Colonic mucosa (tissue), 4 donors: ENCODE measurements at regions not wholly inside any gene's neighbourhood (a gene's known extent, or its start where the extent isn't known, plus 50 kb on each side); places are given as distances from the start of the nearest gene placed in this dataset.

ENCODE experiments used
- DNase-seq: peaks from one replicate; pipeline ENCODE4 v3.0.0-alpha.2; 2020
- H3K27ac ChIP-seq: fragments of 200-600 bp; one replicate; pipeline ENCODE4 v1.8.0; 2021
- H3K27me3 ChIP-seq: fragments of 200-600 bp; one replicate; pipeline ENCODE4 v1.8.0; 2021
- H3K36me3 ChIP-seq: fragments of 200-600 bp; one replicate; pipeline ENCODE4 v1.8.0; 2021
- H3K4me1 ChIP-seq: fragments of 200-600 bp; one replicate; pipeline ENCODE4 v1.8.0; 2021; ENCODE audit warnings: mild to moderate bottlenecking
- H3K4me3 ChIP-seq: fragments of 200-600 bp; one replicate; pipeline ENCODE4 v1.8.0; 2021
- H3K9ac ChIP-seq, 2 donors: one replicate each; pipeline ENCODE4 v1.7.0; 2013; ENCODE audit warnings: control low read depth in 2 of 2, low read depth in 2 of 2, low read length in 2 of 2
- H3K9me3 ChIP-seq: fragments of 200-600 bp; one replicate; pipeline ENCODE4 v1.8.0; 2021
- CTCF ChIP-seq: fragments of 200-600 bp; IDR thresholded peaks from one replicate; pipeline ENCODE4 v1.8.0; 2022; ENCODE audit warnings: antibody characterized with exemption, mild to moderate bottlenecking
- intact Hi-C: fragments of 100-400 bp; cut with DNase I; formaldehyde crosslinking; loops from one replicate; pipeline ENCODE4 v1.14.1; 2022
- donor health status: healthy.
- donor health status: DM: no; HTN: no; CAD: no.
- donor health status: DM: no; HTN: no; CAD: no.

GRCh38 chrX:109943740-109944092, 59.2 kb upstream of the TMEM164 start:
- H3K4me3 ChIP-seq = no peak overlapping the region
- H3K36me3 ChIP-seq = no peaks in the 10 kb centered on the region
- H3K27me3 ChIP-seq = no peaks in the 10 kb centered on the region
- no peak overlapping the region for H3K9ac ChIP-seq
- no peaks in the 10 kb centered on the region for H3K4me1 ChIP-seq
- intact Hi-C loops = no loop called here
- H3K9me3 ChIP-seq = no peaks in the 10 kb centered on the region
- no peak for DNase-seq
- TF ChIP-seq CTCF = no peak
- no peak overlapping the region for H3K27ac ChIP-seq

- H3K36me3 ChIP-seq = no peaks in the 10 kb centered on the region
- no peak for DNase-seq
- no peaks in the 10 kb centered on the region for H3K9me3 ChIP-seq
- H3K4me1 ChIP-seq = no peaks in the 10 kb centered on the region
- no peak overlapping the region for H3K27ac ChIP-seq
- no peak overlapping the region for H3K9ac ChIP-seq
- H3K27me3 ChIP-seq = no peaks in the 10 kb centered on the region
- intact Hi-C loops = no loop called here
- no peak for TF ChIP-seq CTCF
- H3K4me3 ChIP-seq = no peak overlapping the region
Measured at GRCh38 chrX:109952050-109952449, 50.9 kb upstream of the TMEM164 start.

GRCh38 chrX:109952985-109953905, 49.7 kb upstream of the TMEM164 start:
- Histone ChIP-seq H3K36me3 (no peaks in the 10 kb centered on the region), H3K4me3 (no peak overlapping the region), H3K9me3 (no peaks in the 10 kb centered on the region), H3K27me3 (no peaks in the 10 kb centered on the region), H3K4me1 (no peaks in the 10 kb centered on the region), H3K27ac (no peak overlapping the region), H3K9ac (no peak overlapping the region)
- no peak for DNase-seq
- TF ChIP-seq CTCF = no peak
- intact Hi-C loops = no loop called here
